HUES6 (cell line): ENCODE measurements at regions not wholly inside any gene's neighbourhood (a gene's known extent, or its start where the extent isn't known, plus 50 kb on each side); places are given as distances from the start of the nearest gene placed in this dataset.

ENCODE experiments used
- H3K27ac ChIP-seq: 2 replicates; pipeline ENCODE4 v1.7.0; 2013; ENCODE audit warnings: low read depth, mild to moderate bottlenecking, low read length, inconsistent platforms
- H3K27me3 ChIP-seq: 2 replicates; pipeline ENCODE4 v1.6.1; 2013; ENCODE audit warnings: low read length; ENCODE audit not compliant: control insufficient read depth, insufficient read depth
- H3K36me3 ChIP-seq: 2 replicates; pipeline ENCODE4 v1.6.1; 2013; ENCODE audit warnings: low read length; ENCODE audit not compliant: control insufficient read depth, insufficient read depth
- H3K4me1 ChIP-seq: 2 replicates; pipeline ENCODE4 v1.6.1; 2013; ENCODE audit warnings: low read length; ENCODE audit not compliant: control insufficient read depth, insufficient read depth
- H3K4me3 ChIP-seq: 2 replicates; pipeline ENCODE4 v1.5.1; 2013; ENCODE audit warnings: low read depth, low read length
- H3K9ac ChIP-seq: one replicate; pipeline ENCODE4 v1.6.1; 2013; ENCODE audit warnings: mild to moderate bottlenecking, low read length
- H3K9me3 ChIP-seq: 2 replicates; pipeline ENCODE4 v1.6.1; 2013; ENCODE audit warnings: low read depth, low read length; ENCODE audit not compliant: control insufficient read depth, insufficient read depth

DNA sequence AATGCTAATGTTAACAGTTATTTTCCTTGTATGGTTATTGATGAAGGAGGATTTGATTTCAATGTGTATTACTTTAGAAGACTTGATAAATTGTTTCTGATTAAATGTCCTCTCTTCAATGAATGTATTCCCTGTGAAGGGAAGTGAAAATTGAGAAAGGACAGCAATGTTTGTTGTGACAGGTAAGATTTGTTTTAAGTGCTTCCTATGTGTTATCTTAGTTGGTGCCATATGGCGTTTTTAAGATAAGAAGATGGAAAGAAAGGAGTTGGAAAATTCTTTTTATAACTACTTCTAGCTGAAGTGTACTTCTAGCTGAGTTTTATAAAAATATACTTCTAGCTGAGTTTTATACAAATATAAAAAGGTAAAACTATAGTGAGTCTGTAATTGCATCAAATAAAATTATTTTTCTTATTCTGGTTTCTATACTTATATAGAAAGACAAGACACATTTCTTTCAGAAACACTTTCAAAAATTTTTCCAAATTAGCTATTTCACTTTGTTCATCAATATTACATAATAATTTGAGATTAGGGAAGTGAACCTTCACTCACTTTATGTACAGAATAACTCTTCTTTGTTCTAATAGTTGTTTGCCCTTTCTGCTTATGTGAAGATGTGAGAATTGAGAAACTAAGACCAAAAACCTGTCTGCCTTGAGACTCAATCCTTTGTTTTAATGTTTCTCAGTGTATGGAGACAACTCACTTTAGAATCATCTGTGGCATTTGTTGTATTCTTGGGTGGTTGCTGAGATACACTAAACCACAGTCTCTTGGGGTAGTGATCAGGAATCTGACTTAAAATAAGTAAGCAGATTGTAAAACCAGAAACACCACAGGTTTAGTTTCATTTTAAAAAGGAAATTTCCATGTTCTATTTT is 382.9 kb upstream of the B3GALT2 start:
- H3K4me1 ChIP-seq = no peaks in the 10 kb centered on the region
- no peaks in the 10 kb centered on the region for H3K27me3 ChIP-seq
- no peak overlapping the region for H3K4me3 ChIP-seq
- H3K27ac ChIP-seq = no peak overlapping the region
- H3K36me3 ChIP-seq = no peaks in the 10 kb centered on the region
- H3K9me3 ChIP-seq = no peaks in the 10 kb centered on the region
- H3K9ac ChIP-seq = no peak overlapping the region

DNA sequence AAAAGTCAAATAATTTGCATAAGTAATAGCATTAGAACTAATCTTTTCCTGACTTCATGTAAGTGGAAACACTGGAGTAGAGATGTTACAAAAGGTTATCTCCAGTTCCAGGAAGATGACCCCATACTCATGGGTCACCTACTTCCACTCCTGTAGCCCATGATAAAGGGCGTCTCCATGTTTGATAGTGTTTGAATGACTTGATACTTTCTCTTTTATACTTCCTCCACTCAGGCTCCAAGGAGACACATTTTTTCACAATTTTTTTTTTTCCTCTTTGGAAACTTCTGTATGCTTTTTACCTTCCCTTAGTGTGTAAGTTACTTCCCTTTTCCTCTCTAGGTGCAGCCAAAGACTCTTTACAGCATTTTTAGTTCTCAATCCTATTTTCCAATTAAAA is 382.1 kb upstream of the B3GALT2 start:
- H3K4me1 ChIP-seq = no peaks in the 10 kb centered on the region
- H3K9ac ChIP-seq = no peak overlapping the region
- no peaks in the 10 kb centered on the region for H3K36me3 ChIP-seq
- no peak overlapping the region for H3K27ac ChIP-seq
- no peaks in the 10 kb centered on the region for H3K27me3 ChIP-seq
- H3K4me3 ChIP-seq = no peak overlapping the region
- H3K9me3 ChIP-seq = no peaks in the 10 kb centered on the region

DNA sequence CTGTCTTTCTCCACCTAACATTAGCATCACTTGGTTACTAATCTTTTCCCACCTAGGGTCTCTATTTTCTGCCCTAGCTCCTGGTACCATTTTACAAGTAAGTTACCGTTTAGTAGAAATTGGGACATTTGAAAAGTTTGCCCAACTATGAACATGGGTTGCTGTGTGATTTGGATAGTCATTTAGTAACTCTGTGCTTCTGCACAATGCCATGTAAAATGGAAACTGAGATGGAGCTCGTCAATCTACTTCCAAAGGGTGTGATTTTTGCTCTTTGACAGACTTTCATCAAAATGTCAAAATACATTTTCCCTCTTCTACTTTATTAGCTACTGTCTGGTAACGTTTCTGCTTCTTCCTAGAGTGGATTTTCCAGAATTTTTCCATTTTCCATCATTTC is 381.5 kb upstream of the B3GALT2 start:
- H3K9me3 ChIP-seq = no peaks in the 10 kb centered on the region
- H3K27me3 ChIP-seq = no peaks in the 10 kb centered on the region
- no peaks in the 10 kb centered on the region for H3K36me3 ChIP-seq
- H3K4me3 ChIP-seq = no peak overlapping the region
- H3K27ac ChIP-seq = no peak overlapping the region
- no peaks in the 10 kb centered on the region for H3K4me1 ChIP-seq
- no peak overlapping the region for H3K9ac ChIP-seq

DNA sequence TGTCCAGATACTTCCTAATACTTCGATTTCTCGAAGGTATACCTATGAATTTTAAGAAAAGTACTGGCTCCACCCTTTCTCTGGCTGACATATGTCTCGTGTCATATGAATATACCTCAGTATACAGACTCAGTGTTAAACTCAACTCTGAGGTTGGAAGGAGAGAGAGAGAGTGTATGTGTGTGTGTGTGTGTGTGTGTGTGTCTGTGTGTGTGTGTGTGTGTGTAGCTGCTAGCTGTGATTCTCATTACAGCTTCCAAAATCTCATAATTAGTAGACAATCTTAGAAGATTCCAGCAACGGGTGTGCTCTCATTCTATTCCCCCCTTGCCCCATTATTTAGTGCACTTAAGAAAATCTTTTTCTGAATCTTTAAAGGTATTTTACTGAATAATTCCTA is 380.3 kb upstream of the B3GALT2 start:
- Histone ChIP-seq H3K9ac (no peak overlapping the region), H3K9me3 (no peaks in the 10 kb centered on the region), H3K4me1 (peaks cover 9% of the 10 kb centered on the region), H3K4me3 (no peak overlapping the region), H3K36me3 (no peaks in the 10 kb centered on the region), H3K27me3 (no peaks in the 10 kb centered on the region), H3K27ac (no peak overlapping the region)

DNA sequence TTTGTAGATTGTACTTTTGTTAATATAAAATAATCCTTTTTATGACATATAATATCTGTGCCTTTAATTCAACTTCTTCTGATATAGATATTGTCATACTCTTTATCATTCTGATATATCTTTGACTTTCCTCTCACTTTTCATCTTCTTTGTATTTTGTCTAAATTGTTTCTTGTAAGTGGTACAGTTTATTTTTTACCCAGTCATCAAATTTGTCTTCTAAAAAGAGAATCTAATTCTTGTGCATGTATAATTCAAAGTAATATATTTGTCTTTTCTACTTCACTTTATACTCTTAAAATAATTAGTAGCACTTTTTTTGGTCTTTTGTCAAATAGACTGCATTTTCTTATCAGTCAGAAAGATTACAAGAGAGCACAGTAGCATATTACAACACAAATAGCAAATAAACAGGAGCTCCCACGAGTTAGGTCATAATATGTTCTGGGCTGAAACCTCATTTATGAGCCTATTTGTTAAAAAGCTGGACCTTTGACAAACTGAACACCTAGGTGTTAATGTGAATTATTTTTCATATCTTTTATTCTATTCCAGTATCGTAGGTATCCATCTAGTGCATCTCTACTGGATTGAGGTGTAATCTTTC is 379.7 kb upstream of the B3GALT2 start:
- Histone ChIP-seq H3K9ac (no peak overlapping the region), H3K4me1 (peaks cover 11% of the 10 kb centered on the region), H3K27ac (no peak overlapping the region), H3K9me3 (no peaks in the 10 kb centered on the region), H3K36me3 (no peaks in the 10 kb centered on the region), H3K4me3 (no peak overlapping the region), H3K27me3 (no peaks in the 10 kb centered on the region)

DNA sequence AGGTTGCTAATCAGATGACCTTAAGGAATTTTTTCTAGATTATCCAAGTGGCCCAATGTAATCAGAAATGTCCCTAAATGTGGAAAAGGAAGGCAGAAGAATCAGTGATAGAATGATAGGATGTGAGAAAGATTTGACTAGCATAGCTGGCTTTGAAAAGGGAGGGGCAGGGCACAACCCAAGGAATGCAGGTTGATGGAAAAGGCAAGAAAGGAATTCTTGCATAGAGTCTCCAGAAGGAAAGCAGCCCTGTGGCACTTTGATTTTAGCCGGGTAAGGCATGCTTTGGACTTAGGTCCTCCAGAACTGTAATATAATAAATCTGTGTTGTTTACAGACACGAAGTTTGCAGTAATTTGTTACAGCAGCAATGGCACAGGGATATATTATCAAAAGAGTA is 375.7 kb upstream of the B3GALT2 start:
- no peaks in the 10 kb centered on the region for H3K27me3 ChIP-seq
- no peaks in the 10 kb centered on the region for H3K9me3 ChIP-seq
- no peak overlapping the region for H3K27ac ChIP-seq
- peaks cover 15% of the 10 kb centered on the region for H3K4me1 ChIP-seq
- H3K9ac ChIP-seq = no peak overlapping the region
- H3K36me3 ChIP-seq = no peaks in the 10 kb centered on the region
- no peak overlapping the region for H3K4me3 ChIP-seq

DNA sequence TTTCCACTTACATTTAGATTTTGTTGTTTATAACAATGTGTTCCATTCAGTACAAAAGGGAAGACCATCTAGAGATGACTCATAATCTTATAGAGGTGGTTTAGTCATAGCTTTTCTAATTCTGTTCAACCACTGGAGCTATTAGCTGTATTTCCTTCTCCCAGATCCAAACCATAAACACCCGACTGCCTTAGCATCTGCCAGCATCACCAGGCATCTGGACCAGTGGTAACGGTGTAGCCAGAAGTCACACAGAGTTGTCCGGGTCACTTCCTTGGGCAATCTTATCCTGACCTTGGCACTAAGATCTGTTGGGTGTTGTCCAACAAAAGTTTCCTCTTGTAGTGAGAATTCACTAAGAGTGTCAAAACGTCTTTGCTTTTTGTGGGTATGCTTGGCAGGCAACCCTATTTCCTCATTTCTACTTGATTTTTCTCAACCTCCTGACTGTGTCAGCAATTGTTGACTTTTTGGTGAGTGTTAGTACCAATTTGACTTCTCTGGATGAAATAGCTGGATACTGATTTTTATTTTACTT is 372.1 kb upstream of the B3GALT2 start:
- Histone ChIP-seq H3K36me3 (no peaks in the 10 kb centered on the region), H3K9ac (no peak overlapping the region), H3K4me1 (peaks cover 15% of the 10 kb centered on the region), H3K27ac (no peak overlapping the region), H3K4me3 (no peak overlapping the region), H3K27me3 (no peaks in the 10 kb centered on the region), H3K9me3 (no peaks in the 10 kb centered on the region)

DNA sequence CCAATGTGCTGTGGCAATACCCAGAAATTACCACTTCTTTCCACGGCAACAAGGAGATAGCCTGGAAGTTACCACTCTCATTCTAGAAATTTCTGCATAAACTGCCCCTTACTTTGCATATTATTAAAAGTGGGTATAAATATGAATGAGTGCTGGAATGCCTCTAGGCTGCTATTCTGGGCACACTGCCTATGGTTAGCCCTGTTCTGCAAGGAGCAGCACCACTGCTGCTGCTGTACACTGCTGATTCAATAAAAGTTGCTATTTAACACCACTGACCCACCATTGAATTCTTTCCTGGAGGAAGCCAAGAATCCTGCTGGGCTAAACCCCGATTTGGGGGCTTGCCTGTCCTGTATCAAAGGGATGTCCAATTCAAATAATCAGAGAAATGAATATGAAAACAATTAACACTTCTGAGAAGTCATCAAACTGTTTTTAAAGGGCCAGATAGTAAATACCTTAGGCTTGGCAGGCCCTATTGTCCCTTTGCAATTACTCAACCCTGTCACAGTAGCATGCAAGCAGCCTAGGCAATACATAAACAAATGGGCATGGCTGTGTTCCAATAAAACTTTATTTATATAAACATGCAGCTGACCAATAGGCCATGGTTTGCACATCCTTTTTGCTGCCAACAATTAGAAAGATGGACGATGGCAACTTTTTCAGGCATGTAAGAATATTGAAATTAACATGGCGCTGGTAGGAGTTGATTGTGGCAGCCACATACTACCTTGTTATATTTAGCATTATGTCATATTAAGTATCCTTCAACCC is 369.4 kb upstream of the B3GALT2 start:
- Histone ChIP-seq H3K9ac (no peak overlapping the region), H3K4me1 (peaks cover 4% of the 10 kb centered on the region; the same call in 1 of the 2 replicates), H3K36me3 (no peaks in the 10 kb centered on the region), H3K27ac (no peak overlapping the region), H3K9me3 (no peaks in the 10 kb centered on the region), H3K4me3 (no peak overlapping the region), H3K27me3 (no peaks in the 10 kb centered on the region)

DNA sequence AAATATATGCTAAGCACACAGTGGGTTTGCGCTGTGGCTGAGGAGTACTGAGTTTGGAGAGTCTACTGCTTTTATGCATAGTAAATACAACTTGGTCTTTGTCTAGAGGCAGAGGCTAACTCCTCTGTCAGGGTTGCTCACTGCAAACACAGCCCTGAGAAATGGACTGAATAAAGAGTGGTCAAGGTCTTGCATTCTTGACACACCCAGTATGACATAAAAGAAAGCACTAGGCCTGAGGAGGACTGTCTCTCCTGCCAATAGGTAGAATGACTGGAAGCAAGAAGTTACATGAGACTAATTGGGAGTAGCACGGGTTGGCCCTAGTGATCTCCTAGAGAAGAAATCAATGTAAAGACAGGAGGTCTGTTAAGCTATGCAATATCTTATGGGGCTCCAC is 367.2 kb upstream of the B3GALT2 start:
- H3K9ac ChIP-seq = no peak overlapping the region
- no peaks in the 10 kb centered on the region for H3K36me3 ChIP-seq
- no peak overlapping the region for H3K27ac ChIP-seq
- H3K9me3 ChIP-seq = no peaks in the 10 kb centered on the region
- H3K4me1 ChIP-seq = no peaks in the 10 kb centered on the region
- no peak overlapping the region for H3K4me3 ChIP-seq
- no peaks in the 10 kb centered on the region for H3K27me3 ChIP-seq

DNA sequence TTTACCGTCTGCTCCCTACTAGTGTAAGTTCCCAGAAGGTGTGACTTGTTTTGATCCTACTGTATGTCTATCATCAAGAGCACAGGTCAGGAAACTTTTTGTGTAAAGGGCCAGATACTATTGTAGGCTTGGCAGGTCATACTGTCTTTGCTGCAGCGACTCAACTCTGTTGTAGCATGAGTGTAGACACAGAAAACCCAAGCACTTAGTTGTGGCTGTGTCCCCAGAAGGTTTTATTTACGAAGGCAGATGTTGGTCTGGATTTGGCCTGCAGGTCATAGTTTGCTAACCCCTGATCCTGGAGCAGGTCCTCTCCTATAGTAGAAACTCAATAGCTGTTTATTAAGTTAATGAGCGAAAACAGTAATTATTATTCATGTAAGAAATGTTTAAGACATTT is 365.9 kb upstream of the B3GALT2 start:
- H3K9ac ChIP-seq = no peak overlapping the region
- no peak overlapping the region for H3K27ac ChIP-seq
- no peaks in the 10 kb centered on the region for H3K27me3 ChIP-seq
- no peaks in the 10 kb centered on the region for H3K36me3 ChIP-seq
- no peak overlapping the region for H3K4me3 ChIP-seq
- no peaks in the 10 kb centered on the region for H3K9me3 ChIP-seq
- no peaks in the 10 kb centered on the region for H3K4me1 ChIP-seq

DNA sequence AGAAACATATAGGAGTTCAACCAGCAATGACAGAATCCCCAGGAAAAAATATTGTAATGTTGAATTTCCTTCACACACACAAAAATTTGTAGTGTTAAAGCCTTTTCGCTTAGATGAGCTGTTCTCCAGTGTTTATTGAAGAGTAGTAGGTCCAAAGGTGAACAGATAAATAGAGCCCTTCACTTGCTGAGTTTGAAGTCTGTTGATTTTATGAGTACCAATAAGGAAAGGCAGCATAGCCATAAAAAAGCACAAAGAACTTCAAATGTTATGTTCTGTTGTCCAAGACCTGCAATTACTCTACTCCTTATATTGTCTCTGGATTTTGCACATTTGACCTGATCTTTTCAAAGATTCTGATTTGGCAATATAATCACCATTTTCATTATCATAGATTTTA is 362.7 kb upstream of the B3GALT2 start:
- Histone ChIP-seq H3K36me3 (no peaks in the 10 kb centered on the region), H3K4me3 (no peak overlapping the region), H3K9me3 (no peaks in the 10 kb centered on the region), H3K4me1 (no peaks in the 10 kb centered on the region), H3K27me3 (no peaks in the 10 kb centered on the region), H3K9ac (no peak overlapping the region), H3K27ac (no peak overlapping the region)
